Heart left ventricle (tissue), 16 donors: ENCODE measurements at regions not wholly inside any gene's neighbourhood (a gene's known extent, or its start where the extent isn't known, plus 50 kb on each side); places are given as distances from the start of the nearest gene placed in this dataset.
A peak's percentile ranks its signal among the peaks of the same experiment; 100 is the strongest.

Source experiments
- ATAC-seq, 4 donors: fragments of 200-7000 bp; cut with Tn5 transposase; one replicate each; pipeline ENCODE4 v1.9.1; 2020 to 2022; ENCODE audit warnings: moderate library complexity in 4 of 4, mild to moderate bottlenecking in 3 of 4, moderate number of reproducible peaks in 1 of 4
- DNase-seq, 5 donors: peaks; one replicate each; pipeline ENCODE4 v3.0.0-alpha.2; 2020
- H3K27ac ChIP-seq, 12 donors: fragments of 200-600 bp; sonication (generic) in 4 of 12; one replicate each; pipeline versions ENCODE4 v1.5.0 to v1.8.0; 2016 to 2022; ENCODE audit warnings: mild to moderate bottlenecking in 2 of 12
- H3K27me3 ChIP-seq, 9 donors: fragments of 200-600 bp; sonication (generic) in 2 of 9; one replicate each; pipeline versions ENCODE4 v1.5.1 to v1.8.0; 2016 to 2022; ENCODE audit warnings: mild to moderate bottlenecking in 3 of 9
- H3K36me3 ChIP-seq, 9 donors: fragments of 200-600 bp; sonication (generic) in 2 of 9; one replicate each; pipeline versions ENCODE4 v1.5.0 to v1.8.0; 2018 to 2022; ENCODE audit warnings: mild to moderate bottlenecking in 2 of 9
- H3K4me1 ChIP-seq, 12 donors: fragments of 200-600 bp; sonication (generic) in 4 of 12; one replicate each; pipeline versions ENCODE4 v1.5.0 to v1.8.0; 2016 to 2022; ENCODE audit warnings: mild to moderate bottlenecking in 3 of 12
- H3K4me3 ChIP-seq, 12 donors: fragments of 200-600 bp; sonication (generic) in 4 of 12; one replicate each; pipeline versions ENCODE4 v1.5.0 to v1.8.0; 2017 to 2022; ENCODE audit warnings: mild to moderate bottlenecking in 9 of 12, moderate library complexity in 4 of 12
- H3K9me3 ChIP-seq, 12 donors: fragments of 200-600 bp; sonication (generic) in 4 of 12; one replicate each; pipeline versions ENCODE4 v1.5.0 to v1.8.0; 2016 to 2022; ENCODE audit warnings: mild to moderate bottlenecking in 1 of 12
- CTCF ChIP-seq, 12 donors: fragments of 200-600 bp; sonication (generic) in 4 of 12; IDR thresholded peaks; one replicate each; pipeline versions ENCODE4 v1.5.0 to v1.8.0; 2018 to 2022; ENCODE audit warnings: antibody characterized with exemption in 12 of 12, mild to moderate bottlenecking in 5 of 12
- POLR2A ChIP-seq, 2 donors: fragments of 450-650 bp; IDR thresholded peaks; one replicate each; pipeline ENCODE4 v1.6.1; 2017; ENCODE audit warnings: antibody characterized with exemption in 2 of 2, mild to moderate bottlenecking in 2 of 2, moderate library complexity in 2 of 2
- WGBS, 4 donors: extraction: QIAGEN DNeasy Blood & Tissue Kit in 2 of 4; methylation state at CpG; one replicate each; pipeline versions ENCODE4 v1.1.5 to v1.1.7; 2013 to 2018; 5-methylcytosine and 5-hydroxymethylcytosine counted together
- intact Hi-C, 10 donors: fragments of 100-400 bp; cut with DNase I; formaldehyde crosslinking; loops; one replicate each; pipeline versions ENCODE4 v1.11.1 to v1.14.2; 2022
- donor health status: ischemic (EF 13 %, LVEDD 7.1; RV severe dilation, severe dysfunction).
- donor health status: healthy with polysubstance abuse.
- donor health status: DM: no; HTN: yes; CAD: no.
- donor health status: DM: no; HTN: no; CAD: no.
- donor health status: ischemic (EF 25% LVEDD 6.9; RV normal size, moderate dysfunction).
- donor health status: ischemic (EF 25% LVEDD 5.7; RV mildly dilated, moderate dysfunction).
- donor health status: healthy.
- donor health status: DM: yes; HTN: yes; CAD: no.
- donor health status: ischemic (EF 35%, LVEDD 5.7; RV mildly dilated, moderate dysfunction).
- donor health status: nonischemic (EF 11% LVEDD 7.7; RV severe dilation, severe dysfunction).
- donor health status: DM: yes; HTN: yes; CAD: no.
- donor health status: PGD.
- donor health status: ischemic (EF 29% LVEDD 5.4; RV normal size, mild dysfunction).
- donor health status: nonischemic (EF 23%, LVEDD 6.1; RV moderate dilation, normal function).

DNA sequence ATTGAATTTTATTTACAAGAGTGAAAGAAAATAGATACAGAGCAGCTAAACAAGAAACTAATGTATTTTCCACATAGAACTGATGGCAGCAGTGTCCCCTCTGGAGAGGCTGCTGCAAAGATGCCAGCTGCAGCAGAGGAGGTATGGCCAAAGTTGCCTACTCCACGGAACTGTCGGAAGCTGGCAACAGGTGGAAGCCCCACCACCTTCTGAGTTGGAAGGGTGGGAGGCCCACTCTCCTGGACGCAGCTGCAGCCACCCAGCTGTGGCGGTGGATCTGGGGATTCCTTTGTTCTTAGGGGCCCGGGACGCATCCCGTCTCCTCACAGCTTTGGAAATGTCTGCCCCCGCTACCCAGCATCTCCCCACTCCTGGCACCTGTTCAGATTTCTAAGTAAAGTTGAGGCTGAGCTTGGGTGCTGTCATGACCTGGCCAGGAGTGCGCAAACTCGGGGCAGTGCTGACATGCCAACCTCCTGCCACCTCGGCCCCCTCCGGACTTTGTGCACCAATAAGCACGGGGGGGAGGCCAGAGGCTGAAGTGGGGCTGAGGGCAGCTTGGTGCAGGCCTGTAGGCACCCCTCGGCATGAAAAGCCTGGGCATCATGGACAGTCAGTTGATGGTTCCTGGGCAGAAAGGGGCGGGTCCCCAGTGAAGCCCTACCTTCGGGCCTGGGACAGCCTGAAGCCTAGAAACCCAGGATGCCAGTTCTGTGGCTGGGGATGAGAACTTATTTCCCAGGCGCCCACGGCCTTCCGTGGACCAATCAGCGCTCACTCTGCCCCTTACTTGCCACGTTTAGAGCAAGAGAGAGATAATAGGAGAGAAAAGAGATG, 1071.4 kb downstream of the JRKL start:
- intact Hi-C loops = no loop called here
- ATAC-seq (no peak), DNase-seq (peak in 1 of 5 donors; percentile 54)
- no peaks in the 10 kb centered on the region for H3K36me3 ChIP-seq
- H3K4me1 ChIP-seq = no peaks in the 10 kb centered on the region
- TF ChIP-seq CTCF (IDR thresholded peaks at IDR 0.05) = no peak
- no peak for TF ChIP-seq POLR2A (IDR thresholded peaks at IDR 0.05)
- 89 to 92% (median 90%) methylated on average over 14 to 21 of the region's 21 CpGs for WGBS, 4 donors
- no peak overlapping the region for H3K27ac ChIP-seq
- H3K4me3 ChIP-seq = no peak overlapping the region
- H3K27me3 ChIP-seq = no peaks in the 10 kb centered on the region
- peaks cover 0 to 28% (median 6%) of the 10 kb centered on the region in 12 donors for H3K9me3 ChIP-seq

DNA sequence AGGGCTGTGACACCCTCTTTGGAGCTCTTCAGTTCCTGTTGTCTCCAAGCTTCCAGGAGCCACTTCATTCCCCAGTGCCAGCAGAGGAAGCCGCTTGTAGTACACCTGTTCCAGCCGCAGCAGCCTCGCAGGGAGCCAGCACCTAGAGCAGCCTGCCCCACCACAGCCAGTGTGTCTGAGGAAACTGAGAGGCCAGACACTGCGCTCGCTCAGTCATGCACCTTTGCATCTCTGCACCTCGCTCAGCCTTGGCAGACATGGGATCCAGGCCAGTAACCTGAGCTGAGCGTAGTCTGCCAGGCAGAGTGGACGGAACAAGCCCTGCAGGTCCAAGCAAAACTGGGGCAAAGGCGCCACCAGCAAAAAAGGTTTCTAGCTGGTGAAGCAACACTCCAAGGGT, 1072.1 kb downstream of the JRKL start:
- H3K4me3 ChIP-seq = no peak overlapping the region
- intact Hi-C loops = no loop called here
- no peaks in the 10 kb centered on the region for H3K4me1 ChIP-seq
- ATAC-seq = no peak
- H3K9me3 ChIP-seq = peaks cover 0 to 28% (median 6%) of the 10 kb centered on the region in 12 donors
- DNase-seq = peak in 2 of 5 donors; percentile 22 to 28
- WGBS, 4 donors = 93 to 98% (median 95%) methylated on average over 9 of the region's 9 CpGs
- H3K27ac ChIP-seq = no peak overlapping the region
- H3K36me3 ChIP-seq = no peaks in the 10 kb centered on the region
- no peaks in the 10 kb centered on the region for H3K27me3 ChIP-seq
- no peak for TF ChIP-seq POLR2A (IDR thresholded peaks at IDR 0.05)

DNA sequence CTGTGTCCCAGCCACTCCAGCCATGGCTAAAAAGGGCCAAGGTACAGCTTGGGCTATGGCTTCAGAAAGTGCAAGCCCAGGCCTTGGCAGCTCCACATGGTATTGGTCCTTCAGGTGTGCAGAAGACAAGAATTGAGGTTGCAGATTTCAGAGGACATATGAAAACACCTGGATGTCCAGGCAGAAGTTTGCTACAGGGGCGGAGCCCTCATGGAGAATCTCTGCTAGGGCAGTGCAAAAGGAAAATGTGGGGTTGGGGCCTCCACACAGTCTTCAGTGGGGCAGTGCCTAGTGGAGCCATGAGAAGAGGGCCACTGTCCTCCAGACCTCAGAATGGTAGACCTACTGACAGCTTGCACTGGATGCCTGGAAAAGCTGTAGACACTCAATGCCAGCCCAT, 1074.1 kb downstream of the JRKL start:
- Histone ChIP-seq H3K36me3 (no peaks in the 10 kb centered on the region), H3K27ac (no peak overlapping the region), H3K27me3 (no peaks in the 10 kb centered on the region), H3K4me3 (no peak overlapping the region), H3K4me1 (no peaks in the 10 kb centered on the region), H3K9me3 (peaks cover 0 to 28% (median 6%) of the 10 kb centered on the region in 12 donors)
- DNase-seq = peak in 2 of 5 donors; percentile 10 to 28
- intact Hi-C loops = no loop called here
- 20 to 75% (median 39%) methylated on average over 1 of the region's 1 CpG for WGBS, 4 donors
- TF ChIP-seq CTCF (IDR thresholded peaks at IDR 0.05) (no peak), POLR2A (IDR thresholded peaks at IDR 0.05) (no peak)
- ATAC-seq = no peak

GRCh38 chr11:97471480-97471879, 1081.7 kb downstream of the JRKL start:
- H3K27ac ChIP-seq = no peak overlapping the region
- H3K4me1 ChIP-seq = no peaks in the 10 kb centered on the region
- no peaks in the 10 kb centered on the region for H3K27me3 ChIP-seq
- 87 to 100% (median 88%) methylated on average over 1 of the region's 1 CpG for WGBS, 4 donors
- no peak overlapping the region for H3K4me3 ChIP-seq
- no peak for TF ChIP-seq POLR2A (IDR thresholded peaks at IDR 0.05)
- no peak for TF ChIP-seq CTCF (IDR thresholded peaks at IDR 0.05)
- intact Hi-C loops = no loop called here
- DNase-seq (no peak), ATAC-seq (no peak)
- H3K9me3 ChIP-seq = peaks cover 0 to 37% (median 20%) of the 10 kb centered on the region in 12 donors
- no peaks in the 10 kb centered on the region for H3K36me3 ChIP-seq
